Keratinocyte (primary cell): ENCODE measurements at regions not wholly inside any gene's neighbourhood (a gene's known extent, or its start where the extent isn't known, plus 50 kb on each side); places are given as distances from the start of the nearest gene placed in this dataset.

Source experiments
- DNase-seq: peaks from one replicate; pipeline ENCODE4 v3.0.0-alpha.2; 2011; ENCODE audit warnings: low read depth, missing footprints, low spot score
- FAIRE-seq: peaks from 2 replicates; lab custom pipeline; 2011; peaks lifted over from hg19 to GRCh38; lab: Jason Lieb, UNC
- H2AFZ ChIP-seq: 2 replicates; pipeline ENCODE4 v1.6.0; 2012; ENCODE audit warnings: low read length, control low read depth, inconsistent platforms; ENCODE audit not compliant: control insufficient read depth
- H3K27ac ChIP-seq: 2 replicates; pipeline ENCODE4 v1.5.1; 2011; ENCODE audit warnings: low read length; ENCODE audit not compliant: control insufficient read depth, insufficient read depth
- H3K27me3 ChIP-seq: 3 replicates; pipeline ENCODE4 v1.6.0; 2011; ENCODE audit warnings: low read length; ENCODE audit not compliant: control insufficient read depth, insufficient read depth; ENCODE audit errors: extremely low read depth
- H3K36me3 ChIP-seq, 2 experiments: 2 replicates in 1 of 2; 3 replicates in 1 of 2; pipeline ENCODE4 v1.5.1; 2011; ENCODE audit warnings: low read length in 2 of 2, mild to moderate bottlenecking in 1 of 2; ENCODE audit not compliant: control insufficient read depth in 2 of 2, insufficient read depth in 2 of 2; ENCODE audit errors: extremely low read depth in 1 of 2
- H3K4me1 ChIP-seq: 3 replicates; pipeline ENCODE4 v1.5.1; 2011; ENCODE audit warnings: low read length; ENCODE audit not compliant: control insufficient read depth, insufficient read depth; ENCODE audit errors: extremely low read depth
- H3K4me2 ChIP-seq: 3 replicates; pipeline ENCODE4 v1.6.0; 2011; ENCODE audit warnings: low read depth, low read length; ENCODE audit not compliant: control insufficient read depth, insufficient read depth; ENCODE audit errors: extremely low read depth
- H3K4me3 ChIP-seq, 3 experiments: fragments of 200-600 bp in 1 of 3; sonication (generic) in 1 of 3; 2 replicates in 2 of 3; 3 replicates in 1 of 3; pipeline ENCODE4 v1.5.1; 2011 to 2016; ENCODE audit warnings: low read length in 3 of 3, mild to moderate bottlenecking in 3 of 3, control low read depth in 2 of 3, inconsistent platforms in 1 of 3, low read depth in 1 of 3, mixed read lengths in 1 of 3, mixed run types in 1 of 3, moderate library complexity in 1 of 3; ENCODE audit not compliant: control insufficient read depth in 2 of 3, insufficient read depth in 2 of 3; ENCODE audit errors: extremely low read depth in 1 of 3
- H3K79me2 ChIP-seq: 2 replicates; pipeline ENCODE4 v1.6.0; 2012; ENCODE audit warnings: low read length; ENCODE audit not compliant: control insufficient read depth, insufficient read depth
- H3K9ac ChIP-seq: 3 replicates; pipeline ENCODE4 v1.6.0; 2011; ENCODE audit warnings: low read length; ENCODE audit not compliant: control insufficient read depth, insufficient read depth; ENCODE audit errors: extremely low read depth
- H3K9me1 ChIP-seq: 3 replicates; pipeline ENCODE4 v1.6.0; 2011; ENCODE audit warnings: low read length; ENCODE audit not compliant: control insufficient read depth, insufficient read depth; ENCODE audit errors: extremely low read depth
- H3K9me3 ChIP-seq: 2 replicates; pipeline ENCODE4 v1.5.1; 2012; ENCODE audit warnings: low read depth, low read length; ENCODE audit not compliant: control insufficient read depth
- H4K20me1 ChIP-seq: 3 replicates; pipeline ENCODE4 v1.6.0; 2011; ENCODE audit warnings: low read length; ENCODE audit not compliant: control insufficient read depth, insufficient read depth; ENCODE audit errors: extremely low read depth
- EZH2 ChIP-seq: IDR thresholded peaks from one replicate; pipeline ENCODE4 v1.6.1; 2012; ENCODE audit warnings: inconsistent platforms, mild to moderate bottlenecking, low read length, moderate library complexity
- dilution Hi-C: fragments of 300-500 bp; cut with MboI; formaldehyde crosslinking; loops from one replicate; pipeline ENCODE4 v1.7.0; 2020; ENCODE audit warnings: low sequenced_read_pairs; ENCODE audit not compliant: extremely low pct_ligation_motif_present
- TF ChIP-seq, protein P1 (sequence below), 3 experiments: IDR thresholded peaks in 1 of 3; conservative IDR thresholded peaks in 1 of 3; optimal IDR thresholded peaks in 1 of 3; 2 replicates in 2 of 3; 3 replicates in 1 of 3; pipeline versions ENCODE3 to v1.5.1; 2011; ENCODE audit warnings: low read length in 3 of 3, mild to moderate bottlenecking in 3 of 3, moderate library complexity in 2 of 3, control low read depth in 1 of 3, inconsistent platforms in 1 of 3; ENCODE audit not compliant: insufficient read depth in 2 of 3; ENCODE audit errors: extremely low read depth in 1 of 3

- FAIRE-seq (no peak), DNase-seq (no peak)
- Histone ChIP-seq H3K9me1 (no peaks in the 10 kb centered on the region), H3K27me3 (no peaks in the 10 kb centered on the region), H4K20me1 (no peaks in the 10 kb centered on the region), H3K4me2 (no peak overlapping the region), H3K9ac (no peak overlapping the region), H2AFZ (no peak overlapping the region), H3K9me3 (no peaks in the 10 kb centered on the region), H3K4me1 (peaks cover 20% of the 10 kb centered on the region), H3K36me3 (no peaks in the 10 kb centered on the region), H3K4me3 (no peak overlapping the region), H3K27ac (no peak overlapping the region), H3K79me2 (no peaks in the 10 kb centered on the region)
- TF ChIP-seq, protein P1, sequence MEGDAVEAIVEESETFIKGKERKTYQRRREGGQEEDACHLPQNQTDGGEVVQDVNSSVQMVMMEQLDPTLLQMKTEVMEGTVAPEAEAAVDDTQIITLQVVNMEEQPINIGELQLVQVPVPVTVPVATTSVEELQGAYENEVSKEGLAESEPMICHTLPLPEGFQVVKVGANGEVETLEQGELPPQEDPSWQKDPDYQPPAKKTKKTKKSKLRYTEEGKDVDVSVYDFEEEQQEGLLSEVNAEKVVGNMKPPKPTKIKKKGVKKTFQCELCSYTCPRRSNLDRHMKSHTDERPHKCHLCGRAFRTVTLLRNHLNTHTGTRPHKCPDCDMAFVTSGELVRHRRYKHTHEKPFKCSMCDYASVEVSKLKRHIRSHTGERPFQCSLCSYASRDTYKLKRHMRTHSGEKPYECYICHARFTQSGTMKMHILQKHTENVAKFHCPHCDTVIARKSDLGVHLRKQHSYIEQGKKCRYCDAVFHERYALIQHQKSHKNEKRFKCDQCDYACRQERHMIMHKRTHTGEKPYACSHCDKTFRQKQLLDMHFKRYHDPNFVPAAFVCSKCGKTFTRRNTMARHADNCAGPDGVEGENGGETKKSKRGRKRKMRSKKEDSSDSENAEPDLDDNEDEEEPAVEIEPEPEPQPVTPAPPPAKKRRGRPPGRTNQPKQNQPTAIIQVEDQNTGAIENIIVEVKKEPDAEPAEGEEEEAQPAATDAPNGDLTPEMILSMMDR (optimal IDR thresholded peaks at IDR 0.05 in 1 of 3, IDR thresholded peaks at IDR 0.05 in 1 of 3, conservative IDR thresholded peaks at IDR 0.05 in 1 of 3; ENCODE audit: extremely low read depth in 1 of 3, insufficient read depth in 2 of 3, low read length in 3 of 3), result no peak
- no peak for TF ChIP-seq EZH2
- dilution Hi-C loops, result no loop called here
Measured at GRCh38 chr6:23417133-23417532, 708.9 kb upstream of the NRSN1 start.

DNA sequence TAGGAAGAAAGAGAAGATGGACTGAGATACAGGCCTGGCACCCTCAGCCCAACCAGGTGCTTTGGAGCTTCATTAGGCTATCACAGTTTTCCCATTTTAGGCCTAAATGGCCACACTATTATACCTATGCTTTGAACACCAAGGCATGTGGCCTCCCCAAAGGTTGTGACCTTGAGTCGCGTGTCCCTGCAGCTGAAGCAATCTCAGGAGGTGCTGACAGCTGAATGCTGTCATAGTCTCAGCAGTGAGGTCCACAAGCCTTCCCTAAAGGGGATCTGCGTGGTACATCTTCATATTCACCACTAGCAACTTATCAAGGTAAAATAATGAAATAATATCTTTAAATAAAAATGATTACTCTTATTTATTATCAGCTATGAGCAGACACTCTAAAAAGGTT is 707.9 kb upstream of the NRSN1 start:
- Histone ChIP-seq H3K9me1 (no peaks in the 10 kb centered on the region), H4K20me1 (no peaks in the 10 kb centered on the region), H3K4me3 (no peak overlapping the region), H2AFZ (no peak overlapping the region), H3K27ac (no peak overlapping the region), H3K79me2 (no peaks in the 10 kb centered on the region), H3K4me1 (peaks cover 20% of the 10 kb centered on the region), H3K9ac (no peak overlapping the region), H3K4me2 (no peak overlapping the region), H3K9me3 (no peaks in the 10 kb centered on the region), H3K27me3 (no peaks in the 10 kb centered on the region), H3K36me3 (no peaks in the 10 kb centered on the region)
- dilution Hi-C loops, result no loop called here
- DNase-seq (no peak), FAIRE-seq (no peak)
- TF ChIP-seq, protein P1 (optimal IDR thresholded peaks at IDR 0.05 in 1 of 3, IDR thresholded peaks at IDR 0.05 in 1 of 3, conservative IDR thresholded peaks at IDR 0.05 in 1 of 3; ENCODE audit: extremely low read depth in 1 of 3, insufficient read depth in 2 of 3, low read length in 3 of 3), result no peak
- TF ChIP-seq EZH2, result no peak
